ENCODE measurements at regions not wholly inside any gene's neighbourhood (a gene's known extent, or its start where the extent isn't known, plus 50 kb on each side); places are given as distances from the start of the nearest gene placed in this dataset.
"Not testable (repeated sequence)": the region's sequence is repeated elsewhere in the genome, so short reads cannot be mapped to it uniquely, and the experiment has no call there.

GRCh38 chr1:101406271-101406670, 169.5 kb downstream of the S1PR1 start:
- ChIA-PET POLR2A (no interaction called here), CTCF (no interaction called here)

DNA sequence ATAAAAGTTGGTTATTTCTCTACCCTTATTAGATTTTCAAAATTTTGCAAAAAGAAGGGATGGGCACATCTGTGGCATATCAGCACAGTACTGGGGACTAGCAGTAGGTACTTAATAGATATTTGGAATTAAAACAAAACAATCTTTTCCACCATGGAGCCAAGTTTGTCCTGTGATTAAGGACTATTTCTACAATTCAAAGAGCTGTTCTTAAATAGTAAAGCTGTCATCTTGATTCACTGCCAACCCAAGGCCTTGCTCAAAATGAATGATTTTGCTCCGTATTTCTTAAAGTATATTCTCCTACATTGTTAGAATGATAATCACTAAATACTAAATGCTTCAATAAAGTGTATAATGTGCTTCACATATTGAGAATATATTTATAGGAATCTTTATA, 169.9 kb downstream of the S1PR1 start:
- ChIA-PET POLR2A (no interaction called here), CTCF (no interaction called here)

DNA sequence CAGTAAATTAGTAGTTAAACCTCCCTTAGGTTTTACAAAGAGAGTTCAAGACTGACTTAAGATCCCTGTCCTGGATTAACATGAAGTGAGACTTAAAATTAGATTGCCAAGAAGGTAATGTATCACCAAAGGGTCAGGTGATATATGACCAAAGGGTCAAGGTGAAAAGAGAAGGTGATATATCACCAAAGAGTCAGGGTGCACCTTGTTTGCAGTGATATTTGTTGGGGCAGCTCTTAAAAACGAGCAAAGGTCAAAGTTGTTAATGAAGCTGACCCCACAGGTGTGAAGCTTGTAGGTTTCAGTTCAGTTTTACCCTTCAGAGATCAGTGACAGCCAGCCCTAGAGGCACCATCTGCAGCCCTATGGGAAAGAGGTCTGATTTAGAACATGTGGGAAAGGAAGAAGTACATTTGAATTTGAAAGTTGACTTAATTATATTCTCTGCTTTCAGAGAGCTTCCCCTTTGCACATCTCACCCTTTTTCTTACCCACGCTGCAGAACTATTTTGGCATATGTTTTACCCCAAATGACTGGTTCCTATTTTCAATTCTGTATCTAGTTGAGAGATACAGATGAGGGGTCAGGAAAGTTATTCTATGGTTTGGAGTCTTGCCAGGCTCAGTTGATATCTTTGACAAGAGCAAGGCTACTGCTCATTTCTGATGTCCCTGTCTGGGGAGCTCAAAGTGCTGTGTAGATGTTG, 170.8 kb downstream of the S1PR1 start:
- POLR2A ChIA-PET: interaction anchor here (0.6 kb wide), 1 partner anchor 115 kb away, joined by 3 read pairs; no protein-coding TSS in a partner anchor
- CTCF ChIA-PET: no interaction called here

DNA sequence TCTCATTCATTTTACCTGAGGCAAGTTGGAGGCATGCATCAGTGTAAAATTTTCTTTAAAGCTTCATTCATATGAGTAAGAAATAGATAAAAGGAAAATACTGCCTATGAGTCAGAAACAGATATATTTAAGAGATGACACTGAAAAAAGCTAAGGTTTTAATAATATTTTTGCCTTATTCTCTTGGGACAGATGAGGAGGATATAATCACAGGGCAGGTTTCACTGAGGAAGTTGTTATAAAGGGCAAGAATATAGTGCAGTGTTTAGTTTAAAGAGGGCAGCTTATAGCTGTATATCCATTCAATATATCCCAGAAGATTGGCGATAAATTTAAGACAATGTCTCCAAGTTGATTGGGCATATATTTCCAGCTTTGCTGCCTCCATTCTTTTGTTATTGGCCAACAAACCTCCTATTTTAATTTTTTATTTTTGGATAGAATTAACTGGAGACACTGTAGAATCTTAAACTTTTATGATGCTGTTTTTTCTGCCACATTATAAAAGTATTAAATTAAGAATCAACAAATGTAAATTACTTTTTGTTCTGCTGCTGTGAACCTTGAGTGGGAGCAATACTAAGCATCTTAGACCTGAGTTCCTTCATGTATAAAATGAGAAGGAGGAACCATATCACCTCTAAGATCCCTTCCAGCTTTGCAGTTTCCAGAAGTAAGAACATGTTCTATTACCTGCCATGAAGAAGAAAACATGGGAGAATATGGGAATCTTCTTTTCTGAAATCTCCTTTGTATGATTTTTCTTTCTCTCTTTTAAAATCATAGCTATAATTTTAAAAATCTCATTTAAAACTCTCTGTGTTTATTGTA, 171.6 kb downstream of the S1PR1 start:
- ChIA-PET CTCF (no interaction called here), POLR2A (interaction anchor here (0.6 kb wide), 1 partner anchor 116 kb away, joined by 3 read pairs; no protein-coding TSS in a partner anchor)

DNA sequence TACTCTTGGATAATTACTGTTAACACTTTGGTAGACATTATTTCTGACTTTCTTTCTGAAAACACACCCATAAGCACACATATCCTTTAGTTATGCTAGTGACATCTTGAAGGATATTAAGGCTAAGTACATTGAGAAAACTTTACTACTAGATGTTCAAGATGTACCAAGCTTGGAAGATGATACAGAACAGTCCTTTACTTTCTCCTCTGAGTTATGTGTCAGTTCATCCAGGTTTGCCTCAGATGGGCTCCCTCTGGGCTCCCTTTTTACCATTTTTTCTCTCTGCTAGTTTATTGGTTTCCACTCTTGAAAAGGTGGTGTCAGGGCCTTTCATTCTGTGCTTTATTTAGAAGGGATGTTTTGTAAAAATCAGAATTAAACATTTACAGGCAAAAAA, 172.3 kb downstream of the S1PR1 start:
- ChIA-PET POLR2A (no interaction called here), CTCF (no interaction called here)

GRCh38 chr1:101410048-101410878, 173.4 kb downstream of the S1PR1 start:
- ChIA-PET CTCF (no interaction called here), POLR2A (no interaction called here)

DNA sequence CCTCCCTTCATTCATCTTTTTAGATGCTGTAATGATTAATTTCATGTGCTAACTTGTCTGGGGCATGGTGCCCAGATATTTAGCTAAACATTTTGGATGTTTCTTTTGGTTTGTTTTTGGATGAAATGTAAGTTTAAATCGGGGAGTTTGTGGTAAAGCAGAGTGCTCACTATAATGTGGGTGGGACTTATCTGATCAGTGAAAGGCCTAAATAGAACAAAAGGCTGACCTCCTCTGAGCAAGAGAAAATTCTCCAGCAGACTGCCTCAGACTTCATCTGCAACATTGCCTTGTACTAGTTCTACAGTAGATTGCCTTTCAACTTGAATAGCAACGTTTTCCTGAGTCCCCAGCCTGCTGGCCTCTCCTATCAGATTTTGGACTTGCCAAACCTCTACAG, 183.6 kb downstream of the S1PR1 start:
- CTCF ChIA-PET: no interaction called here
- POLR2A ChIA-PET: no interaction called here

GRCh38 chr1:101428083-101428482, 191.3 kb downstream of the S1PR1 start:
- CTCF ChIA-PET, POLR2A ChIA-PET: not testable (repeated sequence)

GRCh38 chr1:101428562-101428961, 191.7 kb downstream of the S1PR1 start:
- ChIA-PET CTCF (no interaction called here), POLR2A (no interaction called here)

DNA sequence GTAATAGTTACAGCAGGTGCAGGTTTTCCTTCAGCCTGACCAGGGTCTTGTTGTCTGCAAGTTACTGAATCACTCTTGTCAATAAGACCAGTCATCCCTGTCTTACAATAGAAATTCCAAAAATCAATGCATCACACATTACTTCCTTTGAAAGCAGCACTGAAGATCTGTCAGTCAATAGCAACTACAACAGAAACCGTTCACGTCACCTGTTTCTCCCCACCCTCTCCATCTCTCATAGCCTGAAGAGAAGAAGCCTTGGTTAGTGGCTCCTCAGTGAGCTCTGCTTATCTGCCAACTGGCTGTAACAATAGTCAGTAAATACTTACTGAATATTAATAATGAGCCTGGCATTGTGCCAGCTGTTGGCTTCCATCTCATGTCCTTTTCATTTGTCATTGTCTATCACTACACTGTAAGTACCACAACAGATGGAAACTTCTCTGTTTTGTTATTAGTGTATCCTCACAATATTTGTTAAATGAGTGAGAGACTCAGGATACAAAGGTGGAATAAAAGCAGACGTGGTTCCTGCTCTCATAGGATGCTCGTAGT, 195.2 kb downstream of the S1PR1 start:
- CTCF ChIA-PET: no interaction called here
- POLR2A ChIA-PET: no interaction called here

GRCh38 chr1:101435831-101436511, 199.2 kb downstream of the S1PR1 start:
- CTCF ChIA-PET: interaction anchor here (1.0 kb wide), 1 partner anchor 126 kb away, joined by 3 read pairs; no protein-coding TSS in a partner anchor
- POLR2A ChIA-PET: no interaction called here

DNA sequence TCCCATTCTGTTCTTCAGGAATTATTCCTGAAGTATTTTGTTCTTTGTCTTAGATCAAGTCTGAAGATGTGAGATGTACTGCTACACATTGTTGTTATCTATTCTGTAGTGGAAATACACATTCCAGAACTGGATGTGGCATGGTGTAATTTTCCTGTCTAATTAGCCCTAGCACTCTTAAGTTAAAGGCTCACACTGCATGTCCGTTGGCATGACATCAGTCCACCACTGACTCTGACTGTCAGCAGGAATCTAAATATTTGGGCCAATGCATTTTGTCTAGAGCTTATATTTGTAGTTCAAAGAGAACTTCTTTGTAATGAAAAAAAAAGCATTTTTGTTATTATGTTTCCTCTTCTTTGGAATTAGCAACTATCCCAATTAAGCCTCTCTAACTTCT, 201.0 kb downstream of the S1PR1 start:
- ChIA-PET CTCF (no interaction called here), POLR2A (no interaction called here)

GRCh38 chr1:101438359-101438758, 201.5 kb downstream of the S1PR1 start:
- POLR2A ChIA-PET: no interaction called here

GRCh38 chr1:101440485-101440884, 203.7 kb downstream of the S1PR1 start:
- CTCF ChIA-PET: no interaction called here

More at GRCh38 chr1:101438359-101438758, 201.5 kb downstream of the S1PR1 start:
- CTCF ChIA-PET: no interaction called here

DNA sequence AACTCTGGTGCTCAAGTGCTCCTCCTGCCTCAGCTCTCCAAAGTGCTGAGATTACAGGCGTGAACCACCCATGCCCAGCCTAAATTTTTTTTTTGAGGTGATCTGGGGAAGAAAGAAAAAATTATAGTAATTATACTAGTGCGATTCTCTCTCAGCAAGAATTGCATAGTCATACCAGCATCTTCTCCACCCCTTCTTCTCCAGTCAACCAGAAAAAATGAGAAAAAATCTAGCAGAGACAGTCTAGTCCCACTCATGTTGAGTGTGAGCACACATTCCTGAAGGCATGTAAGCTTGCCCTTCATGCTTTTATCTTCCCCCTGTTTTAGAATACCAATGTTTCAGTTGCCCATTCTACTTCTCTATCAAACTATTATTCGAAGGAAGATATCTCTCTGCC, 207.6 kb downstream of the S1PR1 start:
- POLR2A ChIA-PET: no interaction called here
- CTCF ChIA-PET: interaction anchor here (0.8 kb wide), 1 partner anchor 9 kb away, joined by 3 read pairs; no protein-coding TSS in a partner anchor

More at GRCh38 chr1:101440485-101440884, 203.7 kb downstream of the S1PR1 start:
- POLR2A ChIA-PET: no interaction called here

DNA sequence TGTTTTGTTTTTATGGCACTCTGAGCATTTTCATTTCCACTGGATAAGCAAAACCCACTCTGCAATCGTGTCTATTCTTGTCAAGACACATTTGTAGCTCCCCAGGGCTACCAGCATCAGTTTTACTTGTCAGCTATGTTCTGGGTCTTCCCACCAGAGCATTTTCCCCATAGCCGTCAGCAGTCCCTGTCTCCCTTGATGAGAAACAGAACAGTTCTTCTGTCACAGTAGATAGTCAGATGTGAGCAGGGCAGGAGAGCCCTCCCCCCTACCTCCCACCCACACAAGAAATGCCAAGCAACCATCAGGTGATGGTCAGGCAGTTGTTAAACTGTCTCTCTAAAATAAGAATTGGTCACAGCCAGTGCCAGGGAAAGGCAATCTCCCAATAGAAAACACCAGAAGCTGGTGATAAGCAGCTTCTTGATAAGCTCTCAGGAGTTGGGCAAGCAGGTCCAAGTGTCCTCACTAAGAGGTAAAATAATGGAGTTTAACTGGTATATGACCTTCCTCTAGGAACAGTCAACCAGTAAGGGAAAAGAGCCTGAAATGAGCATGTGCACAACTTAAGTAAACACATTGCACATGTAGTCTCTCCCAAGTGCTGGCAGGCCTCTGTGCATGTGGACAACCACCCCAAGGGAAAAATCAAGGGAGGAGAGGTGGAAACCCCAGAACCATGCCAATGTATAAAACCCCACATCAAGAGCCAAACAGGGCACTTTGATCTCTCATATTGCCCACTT, 208.2 kb downstream of the S1PR1 start:
- CTCF ChIA-PET: interaction anchor here (0.8 kb wide), 1 partner anchor 8 kb away, joined by 3 read pairs; no protein-coding TSS in a partner anchor
- POLR2A ChIA-PET: no interaction called here

DNA sequence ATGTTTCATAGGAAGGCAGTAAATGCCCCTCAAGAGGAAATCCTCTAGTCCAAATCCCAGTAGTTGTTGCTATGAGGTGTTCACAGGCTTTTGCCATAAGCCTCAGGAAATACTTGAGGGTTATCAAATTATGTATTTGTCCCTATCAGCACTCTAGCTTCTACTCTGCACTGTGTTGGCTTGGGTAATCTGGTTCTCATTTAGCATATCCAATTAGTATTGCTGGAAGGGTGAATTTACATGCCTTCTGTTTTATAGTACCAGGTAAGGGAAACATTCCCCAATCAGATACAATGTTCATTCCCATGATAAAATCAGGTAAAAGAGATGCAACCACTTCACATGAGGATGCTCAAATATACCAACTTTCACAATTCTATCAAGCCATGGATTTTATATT, 211.2 kb downstream of the S1PR1 start:
- POLR2A ChIA-PET: no interaction called here
- CTCF ChIA-PET: no interaction called here

- POLR2A ChIA-PET, CTCF ChIA-PET: not testable (repeated sequence)
Observed at GRCh38 chr1:101450691-101451090, 213.9 kb downstream of the S1PR1 start.

GRCh38 chr1:101451888-101452287, 215.1 kb downstream of the S1PR1 start:
- CTCF ChIA-PET: no interaction called here
- POLR2A ChIA-PET: no interaction called here

All from activated CD8-positive, alpha-beta memory T cell treated with anti-CD3 and anti-CD28 coated beads for 36 hours (primary cell).